Activated CD4-positive, alpha-beta T cell treated with anti-CD3 and anti-CD28 coated beads, Interleukin-2, amount 10 ng/mL, durations not matched to agents 24 days and 14 days (primary cell): ENCODE measurements at regions not wholly inside any gene's neighbourhood (a gene's known extent, or its start where the extent isn't known, plus 50 kb on each side); places are given as distances from the start of the nearest gene placed in this dataset.
A peak's percentile ranks its signal among the peaks of the same experiment; 100 is the strongest.

Experiments
- DNase-seq: peaks from one replicate; pipeline ENCODE4 v3.0.0; 2022
- H3K27ac Mint-ChIP-seq: one replicate; pipeline ENCODE4 v1.8.0; 2022; ENCODE audit warnings: mild to moderate bottlenecking, mixed read lengths
- H3K27me3 Mint-ChIP-seq: one replicate; pipeline ENCODE4 v1.8.0; 2022; ENCODE audit warnings: mixed read lengths
- H3K36me3 Mint-ChIP-seq: one replicate; pipeline ENCODE4 v1.8.0; 2022; ENCODE audit warnings: low read depth, mild to moderate bottlenecking, mixed read lengths
- H3K4me1 Mint-ChIP-seq: one replicate; pipeline ENCODE4 v1.8.0; 2021; ENCODE audit warnings: mixed read lengths
- H3K4me3 Mint-ChIP-seq: one replicate; pipeline ENCODE4 v1.8.0; 2022; ENCODE audit warnings: mild to moderate bottlenecking, moderate library complexity, mixed read lengths
- H3K9me3 Mint-ChIP-seq: one replicate; pipeline ENCODE4 v1.8.0; 2021; ENCODE audit warnings: mixed read lengths
- intact Hi-C: fragments of 100-400 bp; cut with micrococcal nuclease; formaldehyde crosslinking; loops from one replicate; pipeline ENCODE4 v1.15.1; 2023

GRCh38 chr14:22174412-22175277 is 414.4 kb downstream of the DAD1 start:
- H3K4me1 Mint-ChIP-seq, result peaks cover 8% of the 10 kb centered on the region
- H3K9me3 Mint-ChIP-seq, result no peaks in the 10 kb centered on the region
- H3K27ac Mint-ChIP-seq, result no peak overlapping the region

DNA sequence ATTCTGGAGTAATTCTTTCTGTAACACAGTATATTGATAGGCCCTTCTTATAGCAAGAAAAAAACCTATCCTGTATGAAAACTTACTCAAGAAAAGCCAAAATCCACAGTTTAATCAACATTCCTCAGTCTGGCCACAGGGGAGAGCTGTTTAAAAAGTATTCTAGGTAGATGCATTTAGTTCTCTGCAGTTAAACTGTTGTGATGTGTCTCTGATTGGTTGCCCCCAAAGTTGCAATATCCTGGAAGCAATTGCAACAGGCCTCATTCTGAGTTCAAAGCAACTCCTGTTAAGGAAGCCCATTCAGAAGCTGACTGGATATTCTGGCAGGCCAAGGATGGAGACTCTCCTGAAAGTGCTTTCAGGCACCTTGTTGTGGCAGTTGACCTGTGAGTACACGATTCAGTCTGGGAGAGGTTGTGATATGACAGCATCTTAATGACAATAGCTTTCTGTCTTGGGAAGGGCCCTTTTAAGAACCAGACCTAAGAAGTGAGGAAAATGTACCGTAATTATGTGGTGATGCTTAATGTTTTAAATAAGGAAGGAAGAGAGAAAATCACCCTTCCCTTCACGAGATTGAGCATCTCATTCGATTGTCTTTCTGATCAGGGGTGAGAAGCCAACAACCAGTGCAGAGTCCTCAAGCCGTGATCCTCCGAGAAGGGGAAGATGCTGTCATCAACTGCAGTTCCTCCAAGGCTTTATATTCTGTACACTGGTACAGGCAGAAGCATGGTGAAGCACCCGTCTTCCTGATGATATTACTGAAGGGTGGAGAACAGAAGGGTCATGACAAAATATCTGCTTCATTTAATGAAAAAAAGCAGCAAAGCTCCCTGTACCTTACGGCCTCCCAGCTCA is 420.7 kb downstream of the DAD1 start:
- H3K9me3 Mint-ChIP-seq, result no peaks in the 10 kb centered on the region
- H3K4me1 Mint-ChIP-seq, result peaks cover 1% of the 10 kb centered on the region
- peak; percentile 60 for DNase-seq
- H3K36me3 Mint-ChIP-seq, result no peaks in the 10 kb centered on the region
- no peaks in the 10 kb centered on the region for H3K27me3 Mint-ChIP-seq
- peak overlapping the region; percentile 71 for H3K27ac Mint-ChIP-seq
- intact Hi-C loops, result no loop called here
- peak overlapping the region; percentile 81 for H3K4me3 Mint-ChIP-seq

More at GRCh38 chr14:22174412-22175277, 414.4 kb downstream of the DAD1 start:
- no peaks in the 10 kb centered on the region for H3K27me3 Mint-ChIP-seq
- no peak overlapping the region for H3K4me3 Mint-ChIP-seq
- no peaks in the 10 kb centered on the region for H3K36me3 Mint-ChIP-seq
- DNase-seq, result no peak
- intact Hi-C loops, result no loop called here

GRCh38 chr14:22164616-22165015 is 424.4 kb downstream of the DAD1 start:
- no peak overlapping the region for H3K4me3 Mint-ChIP-seq
- no peak overlapping the region for H3K27ac Mint-ChIP-seq
- H3K9me3 Mint-ChIP-seq, result no peaks in the 10 kb centered on the region
- peaks cover 12% of the 10 kb centered on the region for H3K4me1 Mint-ChIP-seq
- intact Hi-C loops, result loop anchor here (5.0 kb wide), 2 partner anchors 38 to 353 kb away; no protein-coding TSS in a partner anchor
- H3K36me3 Mint-ChIP-seq, result no peaks in the 10 kb centered on the region
- DNase-seq, result no peak
- H3K27me3 Mint-ChIP-seq, result no peaks in the 10 kb centered on the region

GRCh38 chr14:22163051-22163450 is 426.0 kb downstream of the DAD1 start:
- intact Hi-C loops, result loop anchor here (5.0 kb wide), 2 partner anchors 39 to 354 kb away; no protein-coding TSS in a partner anchor
- Mint-ChIP-seq H3K9me3 (no peaks in the 10 kb centered on the region), H3K27ac (peak overlapping the region; percentile 85), H3K27me3 (no peaks in the 10 kb centered on the region), H3K4me1 (peaks cover 16% of the 10 kb centered on the region), H3K36me3 (no peaks in the 10 kb centered on the region), H3K4me3 (peak overlapping the region; percentile 82)
- peak; percentile 52 for DNase-seq

DNA sequence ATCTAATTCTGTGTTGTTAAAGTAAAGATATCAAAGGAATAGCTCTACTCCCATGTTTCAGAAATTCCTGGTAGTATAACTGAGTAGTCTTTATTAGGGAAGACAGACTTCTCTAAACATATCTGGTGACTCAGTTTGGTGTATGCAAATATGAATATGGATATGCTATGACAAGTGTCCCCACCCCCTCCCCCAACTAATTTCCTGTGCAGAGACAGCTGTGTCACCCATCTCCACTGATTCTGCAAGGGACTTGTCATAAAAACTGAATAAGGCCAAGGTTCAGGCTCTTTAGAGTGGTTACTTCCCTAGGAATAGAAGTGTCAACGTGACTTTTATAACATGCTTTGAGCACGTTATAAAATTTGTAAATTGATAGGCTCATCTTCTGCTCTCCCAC is 429.1 kb downstream of the DAD1 start:
- Mint-ChIP-seq H3K27me3 (no peaks in the 10 kb centered on the region), H3K9me3 (no peaks in the 10 kb centered on the region), H3K4me3 (no peak overlapping the region), H3K27ac (no peak overlapping the region), H3K36me3 (no peaks in the 10 kb centered on the region), H3K4me1 (peaks cover 16% of the 10 kb centered on the region)
- intact Hi-C loops, result loop anchor here (5.0 kb wide), 2 partner anchors 42 to 357 kb away; no protein-coding TSS in a partner anchor
- no peak for DNase-seq

GRCh38 chr14:22159099-22159498 is 429.9 kb downstream of the DAD1 start:
- Mint-ChIP-seq H3K27me3 (no peaks in the 10 kb centered on the region), H3K4me3 (no peak overlapping the region), H3K27ac (no peak overlapping the region), H3K9me3 (no peaks in the 10 kb centered on the region), H3K36me3 (no peaks in the 10 kb centered on the region), H3K4me1 (peaks cover 16% of the 10 kb centered on the region)
- intact Hi-C loops, result no loop called here
- no peak for DNase-seq

- Mint-ChIP-seq H3K27ac (no peak overlapping the region), H3K27me3 (no peaks in the 10 kb centered on the region), H3K4me1 (peaks cover 16% of the 10 kb centered on the region), H3K4me3 (no peak overlapping the region), H3K9me3 (no peaks in the 10 kb centered on the region), H3K36me3 (no peaks in the 10 kb centered on the region)
- intact Hi-C loops, result no loop called here
- DNase-seq, result no peak
Measured at GRCh38 chr14:22158560-22158959, 430.5 kb downstream of the DAD1 start.

- Mint-ChIP-seq H3K27me3 (peaks cover 2% of the 10 kb centered on the region), H3K36me3 (no peaks in the 10 kb centered on the region)
Measured at GRCh38 chr14:22155571-22155970, 433.5 kb downstream of the DAD1 start.

GRCh38 chr14:22152903-22153302 is 436.1 kb downstream of the DAD1 start:
- Mint-ChIP-seq H3K4me3 (no peak overlapping the region), H3K27me3 (peaks cover 7% of the 10 kb centered on the region), H3K36me3 (no peaks in the 10 kb centered on the region), H3K27ac (no peak overlapping the region), H3K4me1 (peaks cover 6% of the 10 kb centered on the region), H3K9me3 (no peaks in the 10 kb centered on the region)
- intact Hi-C loops, result no loop called here
- DNase-seq, result peak; percentile 53

More at GRCh38 chr14:22155571-22155970, 433.5 kb downstream of the DAD1 start:
- H3K9me3 Mint-ChIP-seq, result no peaks in the 10 kb centered on the region
- H3K27ac Mint-ChIP-seq, result no peak overlapping the region
- no peak overlapping the region for H3K4me3 Mint-ChIP-seq
- no peak for DNase-seq
- intact Hi-C loops, result no loop called here
- peaks cover 12% of the 10 kb centered on the region for H3K4me1 Mint-ChIP-seq

- no peaks in the 10 kb centered on the region for H3K36me3 Mint-ChIP-seq
- H3K4me3 Mint-ChIP-seq, result no peak overlapping the region
- H3K4me1 Mint-ChIP-seq, result peaks cover 6% of the 10 kb centered on the region
- intact Hi-C loops, result no loop called here
- H3K27ac Mint-ChIP-seq, result no peak overlapping the region
- peaks cover 7% of the 10 kb centered on the region for H3K27me3 Mint-ChIP-seq
- H3K9me3 Mint-ChIP-seq, result no peaks in the 10 kb centered on the region
- DNase-seq, result no peak
Measured at GRCh38 chr14:22152161-22152870, 436.7 kb downstream of the DAD1 start.

- Mint-ChIP-seq H3K27ac (no peak overlapping the region), H3K4me3 (no peak overlapping the region), H3K4me1 (peaks cover 6% of the 10 kb centered on the region), H3K9me3 (no peaks in the 10 kb centered on the region), H3K36me3 (no peaks in the 10 kb centered on the region), H3K27me3 (peaks cover 7% of the 10 kb centered on the region)
- intact Hi-C loops, result no loop called here
- no peak for DNase-seq
Measured at GRCh38 chr14:22151121-22151520, 437.9 kb downstream of the DAD1 start.

DNA sequence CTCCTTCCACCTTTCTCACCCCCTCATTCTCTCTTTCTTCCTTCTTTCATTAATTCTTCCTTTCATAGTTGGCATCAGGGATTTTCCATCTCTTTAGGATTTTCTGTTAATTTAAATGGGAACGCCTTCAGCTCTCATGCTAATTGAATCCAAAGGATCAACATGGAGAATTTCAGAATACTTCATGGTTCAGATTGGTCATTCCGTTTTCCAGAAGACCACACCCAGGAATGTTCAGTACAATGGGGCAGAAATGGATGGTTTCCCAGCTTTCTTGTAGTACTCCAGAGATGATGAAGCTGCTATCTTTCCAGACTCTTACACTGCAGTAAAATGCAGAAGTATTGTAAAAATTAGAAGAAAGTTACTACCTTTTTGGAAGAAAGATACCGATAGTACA is 440.0 kb downstream of the DAD1 start:
- intact Hi-C loops, result no loop called here
- Mint-ChIP-seq H3K4me1 (peaks cover 6% of the 10 kb centered on the region), H3K27ac (no peak overlapping the region), H3K9me3 (no peaks in the 10 kb centered on the region), H3K27me3 (peaks cover 7% of the 10 kb centered on the region), H3K36me3 (no peaks in the 10 kb centered on the region), H3K4me3 (no peak overlapping the region)
- no peak for DNase-seq

GRCh38 chr14:22147716-22148115 is 441.3 kb downstream of the DAD1 start:
- H3K4me3 Mint-ChIP-seq, result peak overlapping the region; percentile 80
- intact Hi-C loops, result no loop called here
- H3K27ac Mint-ChIP-seq, result peak overlapping the region; percentile 80
- peaks cover 7% of the 10 kb centered on the region for H3K27me3 Mint-ChIP-seq
- H3K4me1 Mint-ChIP-seq, result peaks cover 4% of the 10 kb centered on the region
- DNase-seq, result peak; percentile 55
- no peaks in the 10 kb centered on the region for H3K9me3 Mint-ChIP-seq
- no peaks in the 10 kb centered on the region for H3K36me3 Mint-ChIP-seq
